ENCODE measurements at regions not wholly inside any gene's neighbourhood (a gene's known extent, or its start where the extent isn't known, plus 50 kb on each side); places are given as distances from the start of the nearest gene placed in this dataset.

- no peak for TF ChIP-seq EZH2 (IDR thresholded peaks at IDR 0.05; ENCODE audit: insufficient read depth, poor library complexity, severe bottlenecking)
- TF ChIP-seq EZH2phosphoT487 (IDR thresholded peaks at IDR 0.05; ENCODE audit: insufficient read depth, low read depth), result no peak
Observed at GRCh38 chr12:47343684-47344567, 264.2 kb upstream of the AMIGO2 start.
